Neural cell (in vitro differentiated cells): ENCODE measurements at regions not wholly inside any gene's neighbourhood (a gene's known extent, or its start where the extent isn't known, plus 50 kb on each side); places are given as distances from the start of the nearest gene placed in this dataset.

Experiments used
- EP300 ChIP-seq: fragments of 450-650 bp; conservative IDR thresholded peaks from 2 replicates; pipeline ENCODE4 v1.6.1; 2014; ENCODE audit warnings: antibody characterized with exemption, mild to moderate bottlenecking, moderate library complexity; ENCODE audit not compliant: poor library complexity, severe bottlenecking
- EZH2 ChIP-seq: fragments of 200-600, 300-800 bp; shearing (Covaris generic), sonication (generic); IDR thresholded peaks from 2 replicates; pipeline ENCODE4 v1.6.1; 2014; ENCODE audit warnings: antibody characterized with exemption, low read length, borderline replicate concordance, mild to moderate bottlenecking; ENCODE audit not compliant: insufficient read depth, poor library complexity, severe bottlenecking
- MXI1 ChIP-seq: fragments of 450-650 bp; conservative IDR thresholded peaks from 2 replicates; pipeline ENCODE4 v1.6.1; 2014; ENCODE audit warnings: antibody characterized with exemption, mild to moderate bottlenecking; ENCODE audit not compliant: poor library complexity, severe bottlenecking
- POLR2AphosphoS5 ChIP-seq: IDR thresholded peaks from 2 replicates; pipeline ENCODE4 v1.6.1; 2012
- RAD21 ChIP-seq: fragments of 450-650 bp; conservative IDR thresholded peaks from 2 replicates; pipeline ENCODE4 v1.6.1; 2014; ENCODE audit warnings: antibody characterized with exemption, mild to moderate bottlenecking, moderate library complexity
- SMC3 ChIP-seq: fragments of 450-650 bp; conservative IDR thresholded peaks from 2 replicates; pipeline ENCODE4 v1.6.1; 2014; ENCODE audit warnings: antibody characterized with exemption, mild to moderate bottlenecking, moderate library complexity; ENCODE audit not compliant: poor library complexity
- TAF1 ChIP-seq: IDR thresholded peaks from 2 replicates; pipeline ENCODE4 v1.6.1; 2012; ENCODE audit warnings: low read depth
- TF ChIP-seq, protein P1 (sequence below): fragments of 450-650 bp; IDR thresholded peaks from 2 replicates; pipeline ENCODE4 v1.5.1; 2014; ENCODE audit warnings: antibody characterized with exemption, mild to moderate bottlenecking, moderate library complexity; ENCODE audit not compliant: poor library complexity, severe bottlenecking
- TF ChIP-seq, protein P2 (sequence below): IDR thresholded peaks from 2 replicates; pipeline ENCODE4 v1.6.1; 2012; ENCODE audit warnings: borderline replicate concordance

DNA sequence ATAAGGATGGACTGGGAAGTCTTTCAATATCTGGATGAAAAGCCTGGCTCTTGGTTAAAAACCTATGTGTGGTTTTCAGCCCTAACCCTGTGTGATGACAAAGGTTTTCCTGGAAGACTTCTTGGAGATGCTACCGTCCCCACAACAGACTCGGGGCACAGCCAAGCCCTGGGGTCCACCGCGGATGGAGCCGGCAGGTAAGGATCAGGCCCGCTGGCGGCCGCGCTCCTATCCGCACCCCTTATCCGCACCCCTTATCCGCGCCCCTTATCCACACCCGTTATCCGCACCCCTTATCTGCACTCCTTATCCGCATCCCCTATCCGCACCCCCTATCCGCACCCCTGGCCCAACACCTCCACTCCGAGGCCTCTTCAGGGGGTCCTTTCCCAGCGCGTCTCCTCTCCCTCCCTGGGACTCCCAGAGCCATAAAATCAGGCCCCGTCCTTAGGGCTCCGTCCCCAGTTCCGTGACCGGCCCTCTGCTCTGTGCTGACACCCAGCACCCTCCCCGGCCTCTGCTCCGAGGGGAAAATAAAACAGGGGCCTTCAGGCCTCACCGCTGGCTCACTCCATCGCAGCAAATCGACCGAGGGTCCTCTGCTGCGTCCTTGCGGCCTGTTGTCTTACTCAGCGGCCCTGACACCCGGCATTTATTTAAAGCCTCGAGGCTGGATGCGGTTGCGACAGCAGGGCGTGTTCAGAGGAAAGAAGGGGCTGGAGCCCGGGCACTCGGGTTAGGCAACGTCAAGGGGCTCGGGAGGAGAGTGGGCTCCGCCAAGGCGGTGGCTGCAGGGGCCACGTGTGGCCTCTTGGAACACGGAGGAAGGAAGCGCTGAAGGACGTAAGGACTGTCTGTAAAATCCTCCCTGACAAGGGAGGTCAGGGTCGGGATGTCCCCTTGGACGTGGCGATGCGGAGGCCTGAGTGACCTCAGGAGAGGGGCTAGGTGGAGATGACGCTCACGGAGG is 215.1 kb upstream of the ADARB2 start:
- TF ChIP-seq EZH2 (no peak), RAD21 (no peak), POLR2AphosphoS5 (no peak), MXI1 (no peak), EP300 (no peak), TAF1 (no peak), SMC3 (no peak)
- TF ChIP-seq, protein P1, sequence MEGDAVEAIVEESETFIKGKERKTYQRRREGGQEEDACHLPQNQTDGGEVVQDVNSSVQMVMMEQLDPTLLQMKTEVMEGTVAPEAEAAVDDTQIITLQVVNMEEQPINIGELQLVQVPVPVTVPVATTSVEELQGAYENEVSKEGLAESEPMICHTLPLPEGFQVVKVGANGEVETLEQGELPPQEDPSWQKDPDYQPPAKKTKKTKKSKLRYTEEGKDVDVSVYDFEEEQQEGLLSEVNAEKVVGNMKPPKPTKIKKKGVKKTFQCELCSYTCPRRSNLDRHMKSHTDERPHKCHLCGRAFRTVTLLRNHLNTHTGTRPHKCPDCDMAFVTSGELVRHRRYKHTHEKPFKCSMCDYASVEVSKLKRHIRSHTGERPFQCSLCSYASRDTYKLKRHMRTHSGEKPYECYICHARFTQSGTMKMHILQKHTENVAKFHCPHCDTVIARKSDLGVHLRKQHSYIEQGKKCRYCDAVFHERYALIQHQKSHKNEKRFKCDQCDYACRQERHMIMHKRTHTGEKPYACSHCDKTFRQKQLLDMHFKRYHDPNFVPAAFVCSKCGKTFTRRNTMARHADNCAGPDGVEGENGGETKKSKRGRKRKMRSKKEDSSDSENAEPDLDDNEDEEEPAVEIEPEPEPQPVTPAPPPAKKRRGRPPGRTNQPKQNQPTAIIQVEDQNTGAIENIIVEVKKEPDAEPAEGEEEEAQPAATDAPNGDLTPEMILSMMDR: no peak
- TF ChIP-seq, protein P2, sequence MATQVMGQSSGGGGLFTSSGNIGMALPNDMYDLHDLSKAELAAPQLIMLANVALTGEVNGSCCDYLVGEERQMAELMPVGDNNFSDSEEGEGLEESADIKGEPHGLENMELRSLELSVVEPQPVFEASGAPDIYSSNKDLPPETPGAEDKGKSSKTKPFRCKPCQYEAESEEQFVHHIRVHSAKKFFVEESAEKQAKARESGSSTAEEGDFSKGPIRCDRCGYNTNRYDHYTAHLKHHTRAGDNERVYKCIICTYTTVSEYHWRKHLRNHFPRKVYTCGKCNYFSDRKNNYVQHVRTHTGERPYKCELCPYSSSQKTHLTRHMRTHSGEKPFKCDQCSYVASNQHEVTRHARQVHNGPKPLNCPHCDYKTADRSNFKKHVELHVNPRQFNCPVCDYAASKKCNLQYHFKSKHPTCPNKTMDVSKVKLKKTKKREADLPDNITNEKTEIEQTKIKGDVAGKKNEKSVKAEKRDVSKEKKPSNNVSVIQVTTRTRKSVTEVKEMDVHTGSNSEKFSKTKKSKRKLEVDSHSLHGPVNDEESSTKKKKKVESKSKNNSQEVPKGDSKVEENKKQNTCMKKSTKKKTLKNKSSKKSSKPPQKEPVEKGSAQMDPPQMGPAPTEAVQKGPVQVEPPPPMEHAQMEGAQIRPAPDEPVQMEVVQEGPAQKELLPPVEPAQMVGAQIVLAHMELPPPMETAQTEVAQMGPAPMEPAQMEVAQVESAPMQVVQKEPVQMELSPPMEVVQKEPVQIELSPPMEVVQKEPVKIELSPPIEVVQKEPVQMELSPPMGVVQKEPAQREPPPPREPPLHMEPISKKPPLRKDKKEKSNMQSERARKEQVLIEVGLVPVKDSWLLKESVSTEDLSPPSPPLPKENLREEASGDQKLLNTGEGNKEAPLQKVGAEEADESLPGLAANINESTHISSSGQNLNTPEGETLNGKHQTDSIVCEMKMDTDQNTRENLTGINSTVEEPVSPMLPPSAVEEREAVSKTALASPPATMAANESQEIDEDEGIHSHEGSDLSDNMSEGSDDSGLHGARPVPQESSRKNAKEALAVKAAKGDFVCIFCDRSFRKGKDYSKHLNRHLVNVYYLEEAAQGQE: no peak
